NCI-H146 (cell line): ENCODE measurements at regions not wholly inside any gene's neighbourhood (a gene's known extent, or its start where the extent isn't known, plus 50 kb on each side); places are given as distances from the start of the nearest gene placed in this dataset.

Experiments
- DNase-seq: peaks from one replicate; lab custom pipeline; 2025; lab: John Stamatoyannopoulos, UW

- no peak for DNase-seq
These were observed 508.8 kb downstream of the MN1 start for GRCh38 chr22:27292542-27293299.

GRCh38 chr22:27293721-27294445 is 507.7 kb downstream of the MN1 start:
- DNase-seq: no peak

DNA sequence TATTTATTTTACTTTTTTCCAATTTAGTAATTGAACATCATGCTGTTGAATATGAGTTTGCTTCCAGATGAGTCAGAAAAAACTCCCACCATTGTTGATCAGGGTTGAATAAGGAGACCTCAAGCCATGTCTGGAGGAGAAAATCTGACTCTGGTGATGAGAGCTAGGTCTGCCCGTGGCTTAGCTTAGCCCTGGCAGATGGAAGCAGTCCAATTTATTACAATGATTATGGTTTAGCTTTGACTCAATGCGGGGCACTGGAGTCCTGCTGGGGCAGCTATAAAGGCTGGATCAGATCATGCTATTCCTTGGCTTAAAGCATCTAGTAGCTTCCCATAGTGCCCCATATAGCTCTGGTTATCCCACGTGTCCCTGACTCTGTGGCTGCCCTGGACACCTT is 506.5 kb downstream of the MN1 start:
- DNase-seq: no peak

DNA sequence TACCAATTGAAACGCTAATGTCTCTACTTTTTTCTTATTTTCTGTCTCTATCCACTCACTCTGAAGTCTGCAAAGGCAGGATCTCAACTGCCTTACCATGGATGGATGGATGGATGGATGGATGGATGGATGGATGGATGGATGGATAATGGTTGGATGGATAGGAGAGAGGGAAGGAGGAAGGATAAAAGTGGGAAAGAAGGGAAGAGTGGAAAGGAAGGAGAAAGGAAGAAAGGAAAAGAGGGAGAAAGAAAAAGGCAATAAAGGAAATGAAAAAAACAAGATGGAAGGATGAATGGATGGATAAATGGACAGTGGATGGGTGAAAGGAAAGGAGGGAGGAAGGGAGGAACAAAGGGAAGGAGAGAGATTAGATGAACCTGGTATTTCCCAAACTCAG is 506.0 kb downstream of the MN1 start:
- DNase-seq: no peak

- no peak for DNase-seq
These were observed 505.4 kb downstream of the MN1 start for GRCh38 chr22:27296091-27296675.

GRCh38 chr22:27297125-27297524 is 504.4 kb downstream of the MN1 start:
- no peak for DNase-seq

- no peak for DNase-seq
These were observed 503.2 kb downstream of the MN1 start for GRCh38 chr22:27298332-27298731.

- no peak for DNase-seq
These were observed 502.8 kb downstream of the MN1 start for GRCh38 chr22:27298742-27299141.

GRCh38 chr22:27299181-27300085 is 502.1 kb downstream of the MN1 start:
- DNase-seq: no peak

- DNase-seq: no peak
These were observed 500.8 kb downstream of the MN1 start for GRCh38 chr22:27300536-27301285.

GRCh38 chr22:27302501-27302900 is 499.1 kb downstream of the MN1 start:
- DNase-seq: no peak

DNA sequence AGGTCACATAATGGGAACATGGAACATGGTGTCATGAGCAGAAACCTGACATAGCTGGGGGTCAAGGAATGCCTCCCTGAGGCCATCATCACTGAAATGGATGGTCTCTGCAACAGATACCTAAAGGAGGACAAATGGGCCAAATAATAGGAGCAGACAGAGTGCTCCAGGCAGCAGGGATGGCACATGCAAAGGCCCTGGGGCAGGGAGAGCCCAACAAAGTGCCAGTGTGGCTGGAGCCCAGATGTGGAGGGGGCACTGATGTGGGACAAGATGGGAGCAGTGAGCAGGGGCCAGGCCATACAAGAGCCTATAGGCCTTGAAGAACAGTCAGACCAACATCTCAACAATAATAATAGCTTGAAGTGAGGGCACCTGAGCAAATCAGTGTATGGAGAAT is 497.8 kb downstream of the MN1 start:
- no peak for DNase-seq

DNA sequence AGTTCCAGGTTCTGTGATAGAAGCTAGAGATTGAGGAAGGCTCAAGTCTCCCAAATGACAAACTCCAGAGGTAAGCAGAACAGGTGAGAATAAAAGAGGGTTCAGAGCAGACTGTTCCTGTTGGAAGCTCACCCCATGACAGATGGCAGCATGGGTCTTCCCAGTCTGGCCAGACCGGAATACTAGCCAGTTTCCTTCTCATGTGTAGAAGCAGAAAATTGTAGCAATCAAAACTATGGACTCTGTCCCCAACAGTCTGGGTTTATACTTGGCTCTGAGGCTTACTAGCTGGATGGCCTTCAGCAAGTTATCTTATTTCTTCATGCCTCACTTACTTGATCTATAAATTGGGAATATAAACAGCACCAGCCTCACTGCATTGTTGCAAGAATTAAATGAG is 494.8 kb downstream of the MN1 start:
- DNase-seq: no peak

DNA sequence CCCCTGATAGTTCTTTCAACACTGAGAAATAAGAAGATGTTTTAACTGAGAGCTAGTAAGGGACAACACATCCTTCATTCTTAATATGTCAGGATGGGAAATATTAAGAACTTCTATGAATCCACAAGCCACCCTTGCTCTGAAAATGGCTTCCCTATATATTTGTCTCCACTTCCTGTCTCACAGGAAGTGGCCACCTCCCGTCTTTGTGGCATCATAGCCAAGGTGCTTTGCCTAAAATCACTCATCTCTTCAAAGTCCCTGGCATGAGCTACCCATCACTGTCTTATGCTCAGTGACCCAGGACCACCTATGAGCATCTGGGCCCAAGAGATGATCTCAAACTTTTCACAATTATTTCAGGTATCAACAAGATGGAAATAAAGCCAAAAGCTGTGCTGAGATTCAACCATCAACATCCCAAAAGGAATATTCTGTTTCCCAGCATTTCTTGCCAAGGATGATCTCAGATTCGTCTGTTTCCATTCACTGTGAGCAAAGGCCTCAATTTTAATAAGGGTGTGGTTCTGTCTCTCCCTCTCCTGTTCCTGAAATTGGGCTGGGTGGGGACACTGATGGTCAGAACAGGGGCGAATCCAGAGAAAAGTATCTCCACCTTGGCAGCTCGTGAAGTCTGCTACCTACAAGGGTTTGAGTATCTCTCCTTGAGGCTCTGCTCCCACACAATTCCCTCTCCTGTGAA is 493.9 kb downstream of the MN1 start:
- no peak for DNase-seq

GRCh38 chr22:27308513-27308912 is 493.0 kb downstream of the MN1 start:
- no peak for DNase-seq

- no peak for DNase-seq
These were observed 491.9 kb downstream of the MN1 start for GRCh38 chr22:27309697-27310096.

DNA sequence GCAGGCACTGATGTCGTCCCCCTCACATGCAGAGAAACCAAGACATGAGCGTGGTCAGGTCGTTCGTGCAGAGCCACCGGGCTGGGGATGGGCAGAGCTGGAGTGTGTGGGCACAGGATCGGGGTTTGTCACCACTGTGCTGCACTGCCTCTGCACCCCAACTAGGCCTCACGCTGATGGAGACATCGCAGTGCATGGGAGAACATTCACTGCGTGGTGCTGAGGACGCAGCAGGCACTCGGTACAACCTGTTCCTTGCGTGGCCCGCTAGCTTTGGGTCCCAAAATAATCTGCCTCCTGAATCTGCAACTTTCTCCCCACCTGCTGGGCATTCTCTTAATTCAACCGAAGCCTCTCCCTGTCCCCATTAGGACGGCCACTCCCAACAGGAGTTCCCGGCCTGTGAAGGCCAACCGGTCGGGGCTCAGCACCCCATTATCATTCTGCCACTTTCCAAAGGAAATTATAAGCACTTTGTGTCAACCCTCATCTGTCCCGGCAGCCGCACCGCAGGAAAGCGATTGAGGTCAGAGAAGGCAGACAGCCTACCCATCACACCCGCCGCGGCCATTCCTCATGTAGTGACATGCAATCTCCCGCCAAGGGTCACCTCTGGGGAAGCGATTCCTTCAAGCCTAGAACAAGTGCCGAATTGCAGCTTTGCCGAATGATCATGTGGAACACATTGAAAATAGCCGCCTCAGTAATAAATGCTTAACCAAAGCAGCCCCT is 490.4 kb downstream of the MN1 start:
- no peak for DNase-seq

DNA sequence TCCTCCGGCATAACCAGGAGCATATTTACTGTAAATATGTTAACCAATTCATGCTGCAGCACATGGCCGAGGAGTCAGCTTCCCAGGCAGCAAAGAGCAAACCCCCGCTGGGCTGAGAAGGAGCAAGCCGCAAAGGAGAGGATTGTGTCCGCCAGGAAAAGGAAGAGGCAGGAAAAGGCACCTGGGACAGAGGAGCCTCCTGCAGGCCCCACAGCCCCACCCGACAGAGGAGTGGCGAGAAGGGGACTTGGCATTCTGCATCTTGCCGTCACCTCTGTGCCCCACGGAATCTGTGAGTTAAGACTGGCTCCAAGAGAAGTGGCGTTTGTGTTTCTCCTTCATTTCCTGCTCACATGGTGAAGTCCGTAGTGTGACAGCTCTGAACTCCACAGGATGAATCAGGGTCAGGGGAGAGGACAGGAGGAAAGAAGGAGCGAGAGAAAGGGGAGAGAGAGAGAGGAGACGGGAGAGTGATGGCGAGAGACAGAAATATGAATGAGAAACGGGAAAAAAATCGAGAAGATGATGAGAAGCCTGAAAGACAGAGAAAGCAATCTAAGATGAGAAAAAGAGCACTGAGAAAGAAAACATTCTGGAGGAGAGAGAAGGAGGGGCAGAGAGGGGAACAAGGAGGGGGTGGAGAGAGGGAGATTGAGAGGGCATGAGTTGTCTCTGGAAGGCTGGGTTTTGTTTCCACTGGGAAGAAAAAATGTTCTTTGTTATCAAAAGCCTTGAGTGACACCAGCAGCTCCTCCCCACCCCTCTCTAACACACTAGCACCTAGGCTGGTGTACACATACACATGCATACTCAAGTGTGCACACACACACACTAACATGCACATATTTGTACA is 489.6 kb downstream of the MN1 start:
- DNase-seq: no peak

- DNase-seq: no peak
These were observed 489.0 kb downstream of the MN1 start for GRCh38 chr22:27312565-27312964.
